SU-DHL-6 (cell line): ENCODE measurements at regions not wholly inside any gene's neighbourhood (a gene's known extent, or its start where the extent isn't known, plus 50 kb on each side); places are given as distances from the start of the nearest gene placed in this dataset.

Experiments
- EZH2phosphoT487 ChIP-seq: fragments of 200-600 bp; sonication (generic), shearing (Covaris generic); conservative IDR thresholded peaks from 2 replicates; pipeline ENCODE4 v1.6.1; 2018; ENCODE audit warnings: mild to moderate bottlenecking, antibody characterized with exemption, low read length, moderate library complexity, mixed read lengths
- TF ChIP-seq, protein P1 (sequence below): fragments of 200-600 bp; sonication (generic); IDR thresholded peaks from one replicate; pipeline ENCODE4 v1.5.1; 2017; ENCODE audit warnings: antibody characterized with exemption, mild to moderate bottlenecking, low read length, moderate library complexity; ENCODE audit not compliant: insufficient read depth, poor library complexity, severe bottlenecking

- TF ChIP-seq, protein P1, sequence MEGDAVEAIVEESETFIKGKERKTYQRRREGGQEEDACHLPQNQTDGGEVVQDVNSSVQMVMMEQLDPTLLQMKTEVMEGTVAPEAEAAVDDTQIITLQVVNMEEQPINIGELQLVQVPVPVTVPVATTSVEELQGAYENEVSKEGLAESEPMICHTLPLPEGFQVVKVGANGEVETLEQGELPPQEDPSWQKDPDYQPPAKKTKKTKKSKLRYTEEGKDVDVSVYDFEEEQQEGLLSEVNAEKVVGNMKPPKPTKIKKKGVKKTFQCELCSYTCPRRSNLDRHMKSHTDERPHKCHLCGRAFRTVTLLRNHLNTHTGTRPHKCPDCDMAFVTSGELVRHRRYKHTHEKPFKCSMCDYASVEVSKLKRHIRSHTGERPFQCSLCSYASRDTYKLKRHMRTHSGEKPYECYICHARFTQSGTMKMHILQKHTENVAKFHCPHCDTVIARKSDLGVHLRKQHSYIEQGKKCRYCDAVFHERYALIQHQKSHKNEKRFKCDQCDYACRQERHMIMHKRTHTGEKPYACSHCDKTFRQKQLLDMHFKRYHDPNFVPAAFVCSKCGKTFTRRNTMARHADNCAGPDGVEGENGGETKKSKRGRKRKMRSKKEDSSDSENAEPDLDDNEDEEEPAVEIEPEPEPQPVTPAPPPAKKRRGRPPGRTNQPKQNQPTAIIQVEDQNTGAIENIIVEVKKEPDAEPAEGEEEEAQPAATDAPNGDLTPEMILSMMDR = no peak
- no peak for TF ChIP-seq EZH2phosphoT487
Observed at GRCh38 chr1:22241250-22241649, 98.4 kb upstream of the WNT4 start.
